ENCODE measurements at regions not wholly inside any gene's neighbourhood (a gene's known extent, or its start where the extent isn't known, plus 50 kb on each side); places are given as distances from the start of the nearest gene placed in this dataset.

DNA sequence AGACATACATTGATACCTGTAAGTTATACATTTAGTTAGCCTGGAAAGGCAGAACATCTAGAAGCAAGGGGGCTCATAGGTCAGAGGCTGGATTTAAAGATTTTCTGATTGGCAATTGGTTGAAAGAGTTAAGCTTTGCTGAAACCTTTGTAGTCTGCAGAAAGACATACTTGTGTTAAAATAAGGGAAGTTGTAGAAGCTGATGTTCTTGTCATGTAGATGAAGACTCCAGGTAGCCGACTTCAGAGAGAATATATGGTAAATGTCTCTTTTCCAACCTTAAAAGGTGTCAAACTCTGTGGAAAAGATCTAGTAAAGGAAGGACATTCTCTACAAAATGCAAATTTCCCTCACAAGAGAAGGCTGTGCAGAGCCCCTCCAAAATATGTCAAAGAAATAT, 62.9 kb upstream of the ADAMTS16 start:
- DNase-seq (ENCODE audit: low read depth, low spot score): no peak
- WGBS (ENCODE audit: insufficient coverage, insufficient read length): no CpG with 5 or more reads among the region's 1 CpG
- no peaks in the 10 kb centered on the region for H3K27me3 ChIP-seq (ENCODE audit: control insufficient read depth, insufficient read depth, low read length)
- H3K9me3 ChIP-seq (ENCODE audit: control insufficient read depth, insufficient read depth, low read length): no peaks in the 10 kb centered on the region
- H3K4me3 ChIP-seq (ENCODE audit: low read length): no peak overlapping the region
- peaks cover 7% of the 10 kb centered on the region; the same call in 1 of the 2 replicates for H3K4me1 ChIP-seq (ENCODE audit: control insufficient read depth, insufficient read depth, low read length)
- no peak overlapping the region for H3K27ac ChIP-seq (ENCODE audit: low read length)
- H3K36me3 ChIP-seq (ENCODE audit: control insufficient read depth, insufficient read depth, low read length): no peaks in the 10 kb centered on the region

- no peak overlapping the region for H3K4me3 ChIP-seq (ENCODE audit: low read length)
- whole genome bisulfite sequencing (ENCODE audit: insufficient coverage, insufficient read length): no CpG with 5 or more reads among the region's 9 CpGs
- no peaks in the 10 kb centered on the region for H3K9me3 ChIP-seq (ENCODE audit: control insufficient read depth, insufficient read depth, low read length)
- no peaks in the 10 kb centered on the region for H3K36me3 ChIP-seq (ENCODE audit: control insufficient read depth, insufficient read depth, low read length)
- H3K4me1 ChIP-seq (ENCODE audit: control insufficient read depth, insufficient read depth, low read length): peaks cover 7% of the 10 kb centered on the region; the same call in 1 of the 2 replicates
- no peaks in the 10 kb centered on the region for H3K27me3 ChIP-seq (ENCODE audit: control insufficient read depth, insufficient read depth, low read length)
- no peak for DNase-seq (ENCODE audit: low read depth, low spot score)
- H3K27ac ChIP-seq (ENCODE audit: low read length): no peak overlapping the region
These were observed 61.9 kb upstream of the ADAMTS16 start for GRCh38 chr5:5078009-5078897.

- H3K27ac ChIP-seq (ENCODE audit: low read length): no peak overlapping the region
- no peaks in the 10 kb centered on the region for H3K36me3 ChIP-seq (ENCODE audit: control insufficient read depth, insufficient read depth, low read length)
- H3K4me3 ChIP-seq (ENCODE audit: low read length): no peak overlapping the region
- DNase-seq (ENCODE audit: low read depth, low spot score): no peak
- H3K27me3 ChIP-seq (ENCODE audit: control insufficient read depth, insufficient read depth, low read length): no peaks in the 10 kb centered on the region
- no peaks in the 10 kb centered on the region for H3K9me3 ChIP-seq (ENCODE audit: control insufficient read depth, insufficient read depth, low read length)
- peaks cover 7% of the 10 kb centered on the region; the same call in 1 of the 2 replicates for H3K4me1 ChIP-seq (ENCODE audit: control insufficient read depth, insufficient read depth, low read length)
- WGBS (ENCODE audit: insufficient coverage, insufficient read length): no CpG with 5 or more reads among the region's 5 CpGs
These were observed 60.3 kb upstream of the ADAMTS16 start for GRCh38 chr5:5079876-5080275.

GRCh38 chr5:5080790-5081189, 59.3 kb upstream of the ADAMTS16 start:
- Histone ChIP-seq H3K9me3 (ENCODE audit: control insufficient read depth, insufficient read depth, low read length) (no peaks in the 10 kb centered on the region), H3K27me3 (ENCODE audit: control insufficient read depth, insufficient read depth, low read length) (no peaks in the 10 kb centered on the region), H3K4me1 (ENCODE audit: control insufficient read depth, insufficient read depth, low read length) (peaks cover 7% of the 10 kb centered on the region; the same call in 1 of the 2 replicates), H3K4me3 (ENCODE audit: low read length) (no peak overlapping the region), H3K36me3 (ENCODE audit: control insufficient read depth, insufficient read depth, low read length) (no peaks in the 10 kb centered on the region), H3K27ac (ENCODE audit: low read length) (no peak overlapping the region)
- no CpG with 5 or more reads among the region's 5 CpGs for WGBS (ENCODE audit: insufficient coverage, insufficient read length)
- DNase-seq (ENCODE audit: low read depth, low spot score): no peak

DNA sequence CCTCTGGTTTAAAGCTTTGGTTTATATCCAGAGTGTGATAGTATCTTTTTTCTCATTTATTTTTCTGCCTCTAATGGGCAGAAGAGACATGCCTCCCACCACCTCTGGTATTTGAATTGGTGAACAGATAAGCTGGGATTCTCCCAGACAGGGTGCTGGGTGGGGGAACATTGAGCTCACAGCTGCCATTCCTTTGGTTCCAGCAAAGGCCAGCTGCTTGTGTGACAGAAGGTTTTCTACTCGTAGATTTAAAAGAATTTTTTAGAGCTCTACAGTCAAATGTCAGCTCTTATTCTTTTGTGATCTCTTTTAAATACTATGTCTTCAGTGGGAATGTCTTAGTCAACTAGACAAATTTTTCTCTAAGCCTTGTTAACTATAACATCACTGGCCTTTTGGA, 54.7 kb upstream of the ADAMTS16 start:
- DNase-seq (ENCODE audit: low read depth, low spot score): no peak
- H3K27me3 ChIP-seq (ENCODE audit: control insufficient read depth, insufficient read depth, low read length): no peaks in the 10 kb centered on the region

DNA sequence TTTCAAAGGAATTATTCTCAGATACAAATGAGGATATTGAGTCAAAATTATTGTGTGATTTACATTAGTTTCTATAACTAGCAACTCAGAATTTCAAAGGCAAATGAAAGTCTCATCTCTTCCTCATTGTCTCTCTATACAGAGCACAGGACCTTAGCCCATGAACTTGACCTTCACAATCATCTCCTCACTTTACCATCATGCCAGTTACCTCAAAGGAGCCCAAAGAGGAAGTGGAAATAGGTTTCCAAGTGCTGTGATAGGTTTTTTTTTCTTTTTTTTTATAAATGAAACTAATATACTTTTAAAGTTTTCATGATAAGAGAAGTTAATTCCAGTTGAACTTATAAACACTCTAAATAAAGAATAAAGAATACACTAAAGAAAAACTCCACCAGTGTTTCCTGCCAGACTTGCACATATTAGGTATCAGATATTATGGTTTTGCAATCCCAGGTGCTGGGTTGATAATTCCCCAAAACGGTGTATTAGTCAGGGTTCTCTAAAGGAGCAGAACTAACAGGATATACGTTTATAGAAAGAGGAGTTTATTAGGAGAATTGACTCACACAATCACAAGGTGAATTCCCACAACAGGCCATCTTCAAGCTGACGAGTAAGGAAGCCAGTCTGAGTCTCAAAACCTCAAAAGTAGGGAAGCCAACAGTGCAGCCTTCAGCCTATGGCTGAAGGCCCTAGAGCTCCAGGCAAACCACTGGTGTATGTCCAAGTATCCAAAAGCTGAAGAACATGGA, 50.1 kb upstream of the ADAMTS16 start:
- WGBS (ENCODE audit: insufficient coverage, insufficient read length): no CpG with 5 or more reads among the region's 3 CpGs
- no peaks in the 10 kb centered on the region for H3K36me3 ChIP-seq (ENCODE audit: control insufficient read depth, insufficient read depth, low read length)

More for the DNA sequence above, 54.7 kb upstream of the ADAMTS16 start:
- Histone ChIP-seq H3K4me3 (ENCODE audit: low read length) (no peak overlapping the region), H3K4me1 (ENCODE audit: control insufficient read depth, insufficient read depth, low read length) (peaks cover 1% of the 10 kb centered on the region; the same call in 1 of the 2 replicates), H3K36me3 (ENCODE audit: control insufficient read depth, insufficient read depth, low read length) (no peaks in the 10 kb centered on the region), H3K9me3 (ENCODE audit: control insufficient read depth, insufficient read depth, low read length) (no peaks in the 10 kb centered on the region), H3K27ac (ENCODE audit: low read length) (no peak overlapping the region)
- no CpG with 5 or more reads among the region's 1 CpG for WGBS (ENCODE audit: insufficient coverage, insufficient read length)

More for the DNA sequence above, 50.1 kb upstream of the ADAMTS16 start:
- Histone ChIP-seq H3K9me3 (ENCODE audit: control insufficient read depth, insufficient read depth, low read length) (no peaks in the 10 kb centered on the region), H3K27me3 (ENCODE audit: control insufficient read depth, insufficient read depth, low read length) (no peaks in the 10 kb centered on the region), H3K27ac (ENCODE audit: low read length) (no peak overlapping the region), H3K4me3 (ENCODE audit: low read length) (no peak overlapping the region), H3K4me1 (ENCODE audit: control insufficient read depth, insufficient read depth, low read length) (peaks cover 1% of the 10 kb centered on the region; the same call in 1 of the 2 replicates)
- DNase-seq (ENCODE audit: low read depth, low spot score): no peak

Data from iPS DF 6.9 (cell line).